Endothelial cell of umbilical vein (primary cell): ENCODE measurements at regions not wholly inside any gene's neighbourhood (a gene's known extent, or its start where the extent isn't known, plus 50 kb on each side); places are given as distances from the start of the nearest gene placed in this dataset.

Experiments used
- BruUV-seq: library from RNA; stranded (reverse); fragments of 400-500 nt; replicated peaks from 2 replicates; lab custom pipeline; 2021; lab: Mats Ljungman, UMichigan
- CTCF ChIA-PET: fragments of 300-600, 350-600 bp; sonication (Branson Sonifier 250); formaldehyde crosslinking; loops from one replicate; lab custom pipeline; 2021; ENCODE audit warnings: antibody characterized with exemption, inconsistent platforms; lab: Charles Lee
- POLR2A ChIA-PET: fragments of 300-600, 350-600 bp; sonication (Branson Sonifier 250); formaldehyde crosslinking; loops from one replicate; lab custom pipeline; 2021; ENCODE audit warnings: antibody characterized with exemption, inconsistent platforms; lab: Charles Lee
- DNase-seq: peaks from one replicate; pipeline ENCODE4 v3.0.0-alpha.2; 2011; ENCODE audit warnings: low read depth, low spot score
- FAIRE-seq: peaks from 2 replicates; lab custom pipeline; 2011; peaks lifted over from hg19 to GRCh38; lab: Jason Lieb, UNC
- H2AFZ ChIP-seq: 2 replicates; pipeline ENCODE4 v1.6.0; 2012; ENCODE audit warnings: low read depth, low read length, control low read depth, inconsistent platforms
- H3K27ac ChIP-seq: 2 replicates; pipeline ENCODE4 v1.5.1; 2011; ENCODE audit warnings: low read depth, mild to moderate bottlenecking, control low read depth, low read length, moderate library complexity; ENCODE audit not compliant: insufficient read depth
- H3K27me3 ChIP-seq, 2 experiments: 2 replicates each; pipeline versions ENCODE4 v1.6.0 to v1.6.1; 2011; ENCODE audit warnings: low read length in 2 of 2, mixed read lengths in 1 of 2; ENCODE audit not compliant: control insufficient read depth in 2 of 2, insufficient read depth in 2 of 2
- H3K36me3 ChIP-seq, 2 experiments: 2 replicates in 1 of 2; 3 replicates in 1 of 2; pipeline ENCODE4 v1.5.1; 2011; ENCODE audit warnings: low read length in 2 of 2, mild to moderate bottlenecking in 1 of 2, moderate library complexity in 1 of 2; ENCODE audit not compliant: control insufficient read depth in 2 of 2, insufficient read depth in 2 of 2; ENCODE audit errors: extremely low read depth in 1 of 2
- H3K4me1 ChIP-seq: 3 replicates; pipeline ENCODE4 v1.5.1; 2011; ENCODE audit warnings: mild to moderate bottlenecking, low read length; ENCODE audit not compliant: control insufficient read depth, insufficient read depth; ENCODE audit errors: extremely low read depth
- H3K4me2 ChIP-seq: 2 replicates; pipeline ENCODE4 v1.6.1; 2011; ENCODE audit warnings: low read length, control low read depth, mixed read lengths; ENCODE audit not compliant: insufficient read depth
- H3K4me3 ChIP-seq, 3 experiments: fragments of 200-600 bp in 1 of 3; sonication (generic), shearing (Covaris generic) in 1 of 3; replicated peaks in 1 of 3; 2 replicates each; pipeline ENCODE4 v1.5.1; 2011 to 2016; ENCODE audit warnings: control low read depth in 3 of 3, low read length in 3 of 3, mild to moderate bottlenecking in 2 of 3, inconsistent platforms in 1 of 3, low read depth in 1 of 3, moderate library complexity in 1 of 3; ENCODE audit not compliant: insufficient read depth in 1 of 3
- H3K79me2 ChIP-seq: 2 replicates; pipeline ENCODE4 v1.6.0; 2012; ENCODE audit warnings: low read length, inconsistent platforms; ENCODE audit not compliant: control insufficient read depth, insufficient read depth
- H3K9ac ChIP-seq: replicated peaks from 2 replicates; pipeline ENCODE3; 2011; ENCODE audit warnings: low read length, control low read depth; ENCODE audit not compliant: insufficient read depth; ENCODE audit errors: extremely low read depth
- H3K9me1 ChIP-seq: replicated peaks from 3 replicates; pipeline ENCODE4 v1.6.0; 2011; ENCODE audit warnings: mild to moderate bottlenecking, low read length; ENCODE audit not compliant: control insufficient read depth, insufficient read depth; ENCODE audit errors: extremely low read depth
- H3K9me3 ChIP-seq: replicated peaks from 2 replicates; pipeline ENCODE4 v1.5.1; 2012; ENCODE audit warnings: low read length, inconsistent platforms; ENCODE audit not compliant: control insufficient read depth, insufficient read depth
- H4K20me1 ChIP-seq: replicated peaks from 2 replicates; pipeline ENCODE3; 2011; ENCODE audit warnings: mild to moderate bottlenecking, low read length; ENCODE audit not compliant: control insufficient read depth, insufficient read depth; ENCODE audit errors: extremely low read depth
- CTCF ChIP-seq, 2 donors: IDR thresholded peaks; 1 replicate in 1 of 2; 2 replicates in 1 of 2; pipeline ENCODE4 v1.5.1; 2011; ENCODE audit warnings: low read length in 2 of 2, mild to moderate bottlenecking in 2 of 2, moderate library complexity in 2 of 2, control low read depth in 1 of 2, inconsistent platforms in 1 of 2, low read depth in 1 of 2; ENCODE audit not compliant: insufficient read depth in 1 of 2; ENCODE audit errors: extremely low read depth in 1 of 2
- EZH2 ChIP-seq: IDR thresholded peaks from 2 replicates; pipeline ENCODE4 v1.6.1; 2012; ENCODE audit warnings: borderline replicate concordance, low read depth, mild to moderate bottlenecking, moderate library complexity, low read length, inconsistent platforms; ENCODE audit not compliant: severe bottlenecking
- FOS ChIP-seq: IDR thresholded peaks from 2 replicates; pipeline ENCODE4 v1.6.1; 2011; ENCODE audit warnings: mild to moderate bottlenecking, low read length, moderate library complexity, borderline replicate concordance; ENCODE audit not compliant: insufficient read depth
- GATA2 ChIP-seq: IDR thresholded peaks from 2 replicates; pipeline ENCODE4 v1.7.0; 2011; ENCODE audit warnings: low read depth, mild to moderate bottlenecking, moderate library complexity, mixed read lengths, low read length; ENCODE audit not compliant: insufficient read length, insufficient read depth
- JUN ChIP-seq: IDR thresholded peaks from 2 replicates; pipeline ENCODE4 v1.6.1; 2011; ENCODE audit warnings: borderline replicate concordance, low read depth; ENCODE audit not compliant: insufficient read length, insufficient read depth
- MAX ChIP-seq: IDR thresholded peaks from 2 replicates; pipeline ENCODE4 v1.6.1; 2011; ENCODE audit not compliant: insufficient read depth, insufficient read length
- MYC ChIP-seq: IDR thresholded peaks from one replicate; pipeline ENCODE4 v1.6.1; 2011; ENCODE audit warnings: mild to moderate bottlenecking, low read depth, low read length
- POLR2A ChIP-seq: IDR thresholded peaks from 2 replicates; pipeline ENCODE4 v1.6.1; 2012; ENCODE audit warnings: low read depth, mild to moderate bottlenecking, control low read depth, low read length
- POLR2AphosphoS5 ChIP-seq: IDR thresholded peaks from 2 replicates; pipeline ENCODE4 v1.6.1; 2012; ENCODE audit warnings: low read depth, mild to moderate bottlenecking, control low read depth, low read length, moderate library complexity; ENCODE audit not compliant: insufficient read depth
- dilution Hi-C: fragments of 300-500 bp; cut with MboI; formaldehyde crosslinking; loops from one replicate; pipeline ENCODE4 v1.15.0; 2019; ENCODE audit warnings: low sequenced_read_pairs; ENCODE audit not compliant: extremely low pct_ligation_motif_present
- intact Hi-C: fragments of 100-400 bp; cut with micrococcal nuclease; formaldehyde crosslinking; loops from one replicate; pipeline ENCODE4 v1.10.0; 2022

- Histone ChIP-seq H3K79me2 (no peaks in the 10 kb centered on the region), H3K9me3 (no peaks in the 10 kb centered on the region), H3K27ac (no peak overlapping the region), H3K36me3 (no peaks in the 10 kb centered on the region), H2AFZ (no peak overlapping the region), H3K4me1 (no peaks in the 10 kb centered on the region), H4K20me1 (no peaks in the 10 kb centered on the region), H3K4me2 (no peak overlapping the region), H3K27me3 (no peaks in the 10 kb centered on the region), H3K9ac (no peak overlapping the region), H3K4me3 (no peak overlapping the region), H3K9me1 (no peaks in the 10 kb centered on the region)
- ChIA-PET POLR2A (no interaction called here), CTCF (no interaction called here)
- TF ChIP-seq MAX: no peak
- no peak for TF ChIP-seq GATA2
- no peak for TF ChIP-seq CTCF (IDR thresholded peaks at IDR 0.05; ENCODE audit: extremely low read depth in 1 of 2, insufficient read depth in 1 of 2, low read depth in 1 of 2, low read length in 2 of 2)
- no peak for TF ChIP-seq EZH2
- TF ChIP-seq MYC: no peak
- TF ChIP-seq JUN: no peak
- no peak for TF ChIP-seq POLR2A
- TF ChIP-seq POLR2AphosphoS5: no peak
- no peak for TF ChIP-seq FOS
- DNase-seq (no peak), FAIRE-seq (no peak)
- intact Hi-C loops (no loop called here), dilution Hi-C loops (no loop called here)
- BruUV-seq: no TSS peak
Measured at GRCh38 chr1:233489411-233489810, 124.5 kb upstream of the KCNK1 start.
